OCI-LY1 (cell line): ENCODE measurements at regions not wholly inside any gene's neighbourhood (a gene's known extent, or its start where the extent isn't known, plus 50 kb on each side); places are given as distances from the start of the nearest gene placed in this dataset.

Experiments
- H2AFZ ChIP-seq: fragments of 200-600 bp; sonication (generic), shearing (Covaris generic); 2 replicates; pipeline ENCODE4 v1.6.0; 2014; ENCODE audit warnings: antibody characterized with exemption, mild to moderate bottlenecking, low read length
- H3F3A ChIP-seq: fragments of 200-600 bp; sonication (generic), shearing (Covaris generic); 2 replicates; pipeline ENCODE4 v1.6.0; 2014; ENCODE audit warnings: mild to moderate bottlenecking, antibody characterized with exemption, low read length, moderate library complexity; ENCODE audit not compliant: insufficient read depth
- H3K27ac ChIP-seq: fragments of 200-600 bp; sonication (generic); 2 replicates; pipeline ENCODE4 v1.5.1; 2014; ENCODE audit warnings: low read length, mixed run types, mild to moderate bottlenecking, low read depth; ENCODE audit not compliant: poor library complexity, severe bottlenecking
- H3K27me3 ChIP-seq: fragments of 200-600 bp; sonication (generic); 2 replicates; pipeline ENCODE4 v1.6.0; 2014; ENCODE audit warnings: antibody characterized with exemption, mild to moderate bottlenecking, low read length, moderate library complexity; ENCODE audit not compliant: insufficient read depth
- H3K36me3 ChIP-seq: fragments of 200-600 bp; sonication (generic); 2 replicates; pipeline ENCODE4 v1.6.1; 2014; ENCODE audit warnings: mild to moderate bottlenecking, antibody characterized with exemption, low read length, moderate library complexity, mixed read lengths; ENCODE audit not compliant: insufficient read depth
- H3K4me1 ChIP-seq: fragments of 200-600 bp; sonication (generic); 2 replicates; pipeline ENCODE4 v1.5.1; 2014; ENCODE audit warnings: mild to moderate bottlenecking, low read length, moderate library complexity; ENCODE audit not compliant: insufficient read depth, severe bottlenecking
- H3K4me2 ChIP-seq: fragments of 200-600 bp; sonication (generic), shearing (Covaris generic); 2 replicates; pipeline ENCODE4 v1.6.1; 2014; ENCODE audit warnings: low read length
- H3K4me3 ChIP-seq: fragments of 200-600 bp; sonication (generic); 2 replicates; pipeline ENCODE4 v1.5.1; 2014; ENCODE audit warnings: low read length, low read depth, mild to moderate bottlenecking, mixed read lengths; ENCODE audit not compliant: poor library complexity, severe bottlenecking
- H3K79me2 ChIP-seq: fragments of 200-600 bp; shearing (Covaris generic); 2 replicates; pipeline ENCODE4 v1.6.1; 2016; ENCODE audit warnings: mixed run types, low read length, mixed read lengths; ENCODE audit not compliant: insufficient read depth
- H3K9ac ChIP-seq: fragments of 200-600 bp; sonication (generic), shearing (Covaris generic); 2 replicates; pipeline ENCODE4 v1.6.1; 2014; ENCODE audit warnings: mild to moderate bottlenecking, low read length, mixed read lengths
- H3K9me2 ChIP-seq: fragments of 200-600 bp; sonication (generic), shearing (Covaris generic); 2 replicates; pipeline ENCODE4 v1.6.1; 2014; ENCODE audit warnings: low read depth, mild to moderate bottlenecking, low read length, mixed read lengths
- H3K9me3 ChIP-seq: fragments of 200-600 bp; shearing (Covaris generic); 2 replicates; pipeline ENCODE4 v1.6.1; 2014; ENCODE audit warnings: low read length, mixed read lengths
- H4K20me1 ChIP-seq: fragments of 200-600 bp; sonication (generic), shearing (Covaris generic); 2 replicates; pipeline ENCODE4 v1.6.0; 2016; ENCODE audit warnings: mild to moderate bottlenecking, low read length; ENCODE audit not compliant: insufficient read depth
- EZH2 ChIP-seq: fragments of 200-600 bp; sonication (generic), shearing (Covaris generic); IDR thresholded peaks from 2 replicates; pipeline ENCODE4 v1.8.0; 2017; ENCODE audit warnings: borderline replicate concordance, mixed run types, mild to moderate bottlenecking, antibody characterized with exemption, low read length, moderate library complexity, mixed read lengths
- TF ChIP-seq, protein P1 (sequence below): fragments of 200-600 bp; sonication (generic), shearing (Covaris generic); IDR thresholded peaks from 2 replicates; pipeline ENCODE4 v1.5.1; 2017; ENCODE audit warnings: mild to moderate bottlenecking, antibody characterized with exemption, low read length, moderate library complexity, mixed read lengths

- no peaks in the 10 kb centered on the region for H3K9me2 ChIP-seq
- no peaks in the 10 kb centered on the region for H3K9me3 ChIP-seq
- H3K4me2 ChIP-seq = no peak overlapping the region
- no peaks in the 10 kb centered on the region for H3F3A ChIP-seq
- no peak overlapping the region for H3K9ac ChIP-seq
- H2AFZ ChIP-seq = no peak overlapping the region
- no peak overlapping the region for H3K27ac ChIP-seq
- TF ChIP-seq EZH2 = no peak
- TF ChIP-seq, protein P1, sequence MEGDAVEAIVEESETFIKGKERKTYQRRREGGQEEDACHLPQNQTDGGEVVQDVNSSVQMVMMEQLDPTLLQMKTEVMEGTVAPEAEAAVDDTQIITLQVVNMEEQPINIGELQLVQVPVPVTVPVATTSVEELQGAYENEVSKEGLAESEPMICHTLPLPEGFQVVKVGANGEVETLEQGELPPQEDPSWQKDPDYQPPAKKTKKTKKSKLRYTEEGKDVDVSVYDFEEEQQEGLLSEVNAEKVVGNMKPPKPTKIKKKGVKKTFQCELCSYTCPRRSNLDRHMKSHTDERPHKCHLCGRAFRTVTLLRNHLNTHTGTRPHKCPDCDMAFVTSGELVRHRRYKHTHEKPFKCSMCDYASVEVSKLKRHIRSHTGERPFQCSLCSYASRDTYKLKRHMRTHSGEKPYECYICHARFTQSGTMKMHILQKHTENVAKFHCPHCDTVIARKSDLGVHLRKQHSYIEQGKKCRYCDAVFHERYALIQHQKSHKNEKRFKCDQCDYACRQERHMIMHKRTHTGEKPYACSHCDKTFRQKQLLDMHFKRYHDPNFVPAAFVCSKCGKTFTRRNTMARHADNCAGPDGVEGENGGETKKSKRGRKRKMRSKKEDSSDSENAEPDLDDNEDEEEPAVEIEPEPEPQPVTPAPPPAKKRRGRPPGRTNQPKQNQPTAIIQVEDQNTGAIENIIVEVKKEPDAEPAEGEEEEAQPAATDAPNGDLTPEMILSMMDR = no peak
- H3K79me2 ChIP-seq = no peaks in the 10 kb centered on the region
- H3K36me3 ChIP-seq = no peaks in the 10 kb centered on the region
- no peaks in the 10 kb centered on the region for H4K20me1 ChIP-seq
- H3K4me3 ChIP-seq = no peak overlapping the region
- H3K27me3 ChIP-seq = no peaks in the 10 kb centered on the region
- H3K4me1 ChIP-seq = no peaks in the 10 kb centered on the region
These were observed 91.7 kb downstream of the SLC35B3 start for GRCh38 chr6:8343600-8343999.

- H3K4me2 ChIP-seq = no peak overlapping the region
- TF ChIP-seq, protein P1 = no peak
- no peak for TF ChIP-seq EZH2
- H4K20me1 ChIP-seq = no peaks in the 10 kb centered on the region
- H3K27me3 ChIP-seq = no peaks in the 10 kb centered on the region
- H3K4me1 ChIP-seq = no peaks in the 10 kb centered on the region
- no peak overlapping the region for H3K9ac ChIP-seq
- no peaks in the 10 kb centered on the region for H3K9me3 ChIP-seq
- H2AFZ ChIP-seq = no peak overlapping the region
- H3K79me2 ChIP-seq = no peaks in the 10 kb centered on the region
- no peaks in the 10 kb centered on the region for H3F3A ChIP-seq
- H3K9me2 ChIP-seq = no peaks in the 10 kb centered on the region
- H3K36me3 ChIP-seq = no peaks in the 10 kb centered on the region
- H3K27ac ChIP-seq = no peak overlapping the region
- H3K4me3 ChIP-seq = no peak overlapping the region
These were observed 93.0 kb downstream of the SLC35B3 start for GRCh38 chr6:8342241-8342819.

- Histone ChIP-seq H4K20me1 (no peaks in the 10 kb centered on the region), H2AFZ (no peak overlapping the region), H3F3A (no peaks in the 10 kb centered on the region)
These were observed 98.2 kb downstream of the SLC35B3 start for GRCh38 chr6:8337147-8337546.

More at GRCh38 chr6:8337147-8337546, 98.2 kb downstream of the SLC35B3 start:
- TF ChIP-seq, protein P1 = no peak
- no peak for TF ChIP-seq EZH2
- Histone ChIP-seq H3K4me3 (no peak overlapping the region), H3K4me2 (no peak overlapping the region), H3K79me2 (no peaks in the 10 kb centered on the region), H3K27ac (no peak overlapping the region), H3K9me3 (no peaks in the 10 kb centered on the region), H3K36me3 (no peaks in the 10 kb centered on the region), H3K27me3 (no peaks in the 10 kb centered on the region), H3K9ac (no peak overlapping the region), H3K4me1 (no peaks in the 10 kb centered on the region), H3K9me2 (no peaks in the 10 kb centered on the region)
